Mesothelial cell of epicardium (in vitro differentiated cells): ENCODE measurements at regions not wholly inside any gene's neighbourhood (a gene's known extent, or its start where the extent isn't known, plus 50 kb on each side); places are given as distances from the start of the nearest gene placed in this dataset.

Source experiments
- DNase-seq, 2 experiments: peaks; one replicate each; pipeline ENCODE4 v3.0.0; 2021; ENCODE audit warnings: low spot score in 2 of 2; ENCODE audit not compliant: unreplicated experiment in 2 of 2
- H3K27ac Mint-ChIP-seq: 2 replicates; pipeline ENCODE4 v1.8.0; 2021; ENCODE audit warnings: mixed read lengths
- H3K27me3 Mint-ChIP-seq: 2 replicates; pipeline ENCODE4 v1.8.0; 2021; ENCODE audit warnings: low read depth, mixed read lengths
- H3K36me3 Mint-ChIP-seq: 2 replicates; pipeline ENCODE4 v1.8.0; 2021; ENCODE audit warnings: mixed read lengths
- H3K4me1 Mint-ChIP-seq: 2 replicates; pipeline ENCODE4 v1.8.0; 2021; ENCODE audit warnings: mixed read lengths
- H3K4me3 Mint-ChIP-seq: 2 replicates; pipeline ENCODE4 v1.8.0; 2021; ENCODE audit warnings: mild to moderate bottlenecking, moderate library complexity, mixed read lengths
- H3K9me3 Mint-ChIP-seq: 2 replicates; pipeline ENCODE4 v1.8.0; 2021; ENCODE audit warnings: mixed read lengths
- TF ChIP-seq, protein P1 (sequence below): fragments of 200-600 bp; sonication (generic); IDR thresholded peaks from one replicate; pipeline ENCODE4 v1.5.0; 2021; ENCODE audit warnings: antibody characterized with exemption; ENCODE audit not compliant: unreplicated experiment

GRCh38 chr9:119441338-119441737 lies 72.1 kb upstream of the BRINP1 start:
- H3K4me3 Mint-ChIP-seq = no peak overlapping the region
- no peaks in the 10 kb centered on the region for H3K27me3 Mint-ChIP-seq
- DNase-seq = no peak
- H3K36me3 Mint-ChIP-seq = no peaks in the 10 kb centered on the region
- H3K4me1 Mint-ChIP-seq = peaks cover 4% of the 10 kb centered on the region
- H3K9me3 Mint-ChIP-seq = no peaks in the 10 kb centered on the region
- no peak overlapping the region for H3K27ac Mint-ChIP-seq
- TF ChIP-seq, protein P1, sequence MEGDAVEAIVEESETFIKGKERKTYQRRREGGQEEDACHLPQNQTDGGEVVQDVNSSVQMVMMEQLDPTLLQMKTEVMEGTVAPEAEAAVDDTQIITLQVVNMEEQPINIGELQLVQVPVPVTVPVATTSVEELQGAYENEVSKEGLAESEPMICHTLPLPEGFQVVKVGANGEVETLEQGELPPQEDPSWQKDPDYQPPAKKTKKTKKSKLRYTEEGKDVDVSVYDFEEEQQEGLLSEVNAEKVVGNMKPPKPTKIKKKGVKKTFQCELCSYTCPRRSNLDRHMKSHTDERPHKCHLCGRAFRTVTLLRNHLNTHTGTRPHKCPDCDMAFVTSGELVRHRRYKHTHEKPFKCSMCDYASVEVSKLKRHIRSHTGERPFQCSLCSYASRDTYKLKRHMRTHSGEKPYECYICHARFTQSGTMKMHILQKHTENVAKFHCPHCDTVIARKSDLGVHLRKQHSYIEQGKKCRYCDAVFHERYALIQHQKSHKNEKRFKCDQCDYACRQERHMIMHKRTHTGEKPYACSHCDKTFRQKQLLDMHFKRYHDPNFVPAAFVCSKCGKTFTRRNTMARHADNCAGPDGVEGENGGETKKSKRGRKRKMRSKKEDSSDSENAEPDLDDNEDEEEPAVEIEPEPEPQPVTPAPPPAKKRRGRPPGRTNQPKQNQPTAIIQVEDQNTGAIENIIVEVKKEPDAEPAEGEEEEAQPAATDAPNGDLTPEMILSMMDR = no peak

DNA sequence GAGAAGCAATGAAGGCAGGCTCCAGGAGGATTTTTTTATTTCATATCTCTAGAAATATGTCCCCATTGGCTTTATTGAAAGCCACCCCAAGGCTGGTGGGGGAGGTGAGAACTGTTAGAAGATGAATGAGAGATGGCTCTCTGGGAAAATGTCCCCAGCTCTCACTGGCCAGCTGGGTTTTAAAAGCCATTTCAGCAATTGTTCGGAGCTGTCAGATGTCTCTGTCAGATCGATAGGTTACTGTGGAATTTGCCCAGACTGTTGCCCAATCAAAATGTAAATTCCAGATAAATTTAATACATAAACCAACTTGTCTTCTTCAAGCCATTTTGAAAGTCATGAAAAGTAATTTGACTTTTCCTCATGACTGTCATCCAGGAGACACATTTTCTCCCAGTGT lies 67.0 kb upstream of the BRINP1 start:
- H3K27me3 Mint-ChIP-seq = no peaks in the 10 kb centered on the region
- no peaks in the 10 kb centered on the region for H3K36me3 Mint-ChIP-seq
- H3K27ac Mint-ChIP-seq = no peak overlapping the region
- no peak overlapping the region for H3K4me3 Mint-ChIP-seq
- DNase-seq = no peak
- TF ChIP-seq, protein P1 = no peak
- no peaks in the 10 kb centered on the region for H3K9me3 Mint-ChIP-seq
- peaks cover 17% of the 10 kb centered on the region for H3K4me1 Mint-ChIP-seq

DNA sequence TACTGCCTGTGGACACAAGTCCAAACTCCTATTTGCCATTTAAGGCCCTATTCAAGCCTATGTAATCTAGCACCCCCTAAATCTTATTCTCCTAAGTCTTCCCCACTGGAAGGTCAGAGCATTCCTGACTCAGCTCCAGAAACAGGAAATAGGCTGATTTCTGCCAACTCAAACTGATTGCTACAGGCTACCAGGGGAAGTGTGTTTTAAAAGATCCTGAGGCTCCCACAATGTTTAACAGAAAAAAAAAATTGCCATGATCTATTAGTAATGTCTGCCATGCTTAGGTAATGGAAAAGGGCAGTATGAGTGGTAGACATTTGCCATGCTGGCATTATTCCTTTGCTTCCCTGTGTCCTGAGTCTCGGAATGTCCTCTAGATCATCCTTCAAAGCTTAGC lies 65.8 kb upstream of the BRINP1 start:
- no peak overlapping the region for H3K4me3 Mint-ChIP-seq
- no peaks in the 10 kb centered on the region for H3K27me3 Mint-ChIP-seq
- H3K9me3 Mint-ChIP-seq = no peaks in the 10 kb centered on the region
- TF ChIP-seq, protein P1 = no peak
- DNase-seq = no peak
- no peak overlapping the region for H3K27ac Mint-ChIP-seq
- peaks cover 17% of the 10 kb centered on the region for H3K4me1 Mint-ChIP-seq
- no peaks in the 10 kb centered on the region for H3K36me3 Mint-ChIP-seq

- no peak overlapping the region for H3K4me3 Mint-ChIP-seq
- H3K27me3 Mint-ChIP-seq = no peaks in the 10 kb centered on the region
- no peaks in the 10 kb centered on the region for H3K36me3 Mint-ChIP-seq
- H3K4me1 Mint-ChIP-seq = peaks cover 24% of the 10 kb centered on the region
- peaks cover 4% of the 10 kb centered on the region for H3K9me3 Mint-ChIP-seq
- no peak for DNase-seq
- H3K27ac Mint-ChIP-seq = no peak overlapping the region
- TF ChIP-seq, protein P1 = no peak
Observed at GRCh38 chr9:119432428-119432827, 63.2 kb upstream of the BRINP1 start.

- Mint-ChIP-seq H3K4me3 (no peak overlapping the region), H3K9me3 (peaks cover 8% of the 10 kb centered on the region), H3K27ac (no peak overlapping the region), H3K4me1 (peaks cover 9% of the 10 kb centered on the region), H3K36me3 (no peaks in the 10 kb centered on the region), H3K27me3 (no peaks in the 10 kb centered on the region)
- TF ChIP-seq, protein P1 = no peak
- DNase-seq = no peak
Observed at GRCh38 chr9:119429302-119429701, 60.1 kb upstream of the BRINP1 start.

DNA sequence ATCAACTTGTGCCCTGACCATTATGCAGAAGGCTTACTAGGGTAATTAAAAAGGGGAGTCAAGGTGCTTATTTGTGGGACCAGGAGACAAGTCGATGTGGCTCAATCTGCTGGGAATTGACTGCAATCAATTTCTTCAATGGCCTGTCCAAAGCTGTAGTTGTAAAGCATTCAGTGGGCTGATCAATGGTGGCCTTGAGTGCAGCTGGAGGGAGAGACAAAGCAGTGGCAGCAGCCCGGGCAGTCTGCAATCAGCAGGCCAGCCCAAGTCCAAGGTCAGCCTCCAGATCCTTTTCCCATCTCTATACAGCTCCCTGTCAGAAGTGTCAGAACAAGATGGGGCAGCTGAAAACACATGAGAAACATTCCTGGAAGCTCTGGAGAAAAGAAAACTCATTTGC lies 51.0 kb upstream of the BRINP1 start:
- Mint-ChIP-seq H3K4me1 (peaks cover 17% of the 10 kb centered on the region), H3K9me3 (no peaks in the 10 kb centered on the region), H3K4me3 (no peak overlapping the region), H3K27me3 (peaks cover 2% of the 10 kb centered on the region), H3K36me3 (no peaks in the 10 kb centered on the region), H3K27ac (no peak overlapping the region)
- DNase-seq = no peak
- TF ChIP-seq, protein P1 = no peak
